OCI-LY1 (cell line): ENCODE measurements at regions not wholly inside any gene's neighbourhood (a gene's known extent, or its start where the extent isn't known, plus 50 kb on each side); places are given as distances from the start of the nearest gene placed in this dataset.

Experiments used
- H2AFZ ChIP-seq: fragments of 200-600 bp; sonication (generic), shearing (Covaris generic); 2 replicates; pipeline ENCODE4 v1.6.0; 2014; ENCODE audit warnings: antibody characterized with exemption, mild to moderate bottlenecking, low read length
- H3F3A ChIP-seq: fragments of 200-600 bp; sonication (generic), shearing (Covaris generic); 2 replicates; pipeline ENCODE4 v1.6.0; 2014; ENCODE audit warnings: mild to moderate bottlenecking, antibody characterized with exemption, low read length, moderate library complexity; ENCODE audit not compliant: insufficient read depth
- H3K27ac ChIP-seq: fragments of 200-600 bp; sonication (generic); 2 replicates; pipeline ENCODE4 v1.5.1; 2014; ENCODE audit warnings: low read length, mixed run types, mild to moderate bottlenecking, low read depth; ENCODE audit not compliant: poor library complexity, severe bottlenecking
- H3K27me3 ChIP-seq: fragments of 200-600 bp; sonication (generic); 2 replicates; pipeline ENCODE4 v1.6.0; 2014; ENCODE audit warnings: antibody characterized with exemption, mild to moderate bottlenecking, low read length, moderate library complexity; ENCODE audit not compliant: insufficient read depth
- H3K36me3 ChIP-seq: fragments of 200-600 bp; sonication (generic); 2 replicates; pipeline ENCODE4 v1.6.1; 2014; ENCODE audit warnings: mild to moderate bottlenecking, antibody characterized with exemption, low read length, moderate library complexity, mixed read lengths; ENCODE audit not compliant: insufficient read depth
- H3K4me1 ChIP-seq: fragments of 200-600 bp; sonication (generic); 2 replicates; pipeline ENCODE4 v1.5.1; 2014; ENCODE audit warnings: mild to moderate bottlenecking, low read length, moderate library complexity; ENCODE audit not compliant: insufficient read depth, severe bottlenecking
- H3K4me2 ChIP-seq: fragments of 200-600 bp; sonication (generic), shearing (Covaris generic); 2 replicates; pipeline ENCODE4 v1.6.1; 2014; ENCODE audit warnings: low read length
- H3K4me3 ChIP-seq: fragments of 200-600 bp; sonication (generic); 2 replicates; pipeline ENCODE4 v1.5.1; 2014; ENCODE audit warnings: low read length, low read depth, mild to moderate bottlenecking, mixed read lengths; ENCODE audit not compliant: poor library complexity, severe bottlenecking
- H3K79me2 ChIP-seq: fragments of 200-600 bp; shearing (Covaris generic); 2 replicates; pipeline ENCODE4 v1.6.1; 2016; ENCODE audit warnings: mixed run types, low read length, mixed read lengths; ENCODE audit not compliant: insufficient read depth
- H3K9ac ChIP-seq: fragments of 200-600 bp; sonication (generic), shearing (Covaris generic); 2 replicates; pipeline ENCODE4 v1.6.1; 2014; ENCODE audit warnings: mild to moderate bottlenecking, low read length, mixed read lengths
- H3K9me2 ChIP-seq: fragments of 200-600 bp; sonication (generic), shearing (Covaris generic); 2 replicates; pipeline ENCODE4 v1.6.1; 2014; ENCODE audit warnings: low read depth, mild to moderate bottlenecking, low read length, mixed read lengths
- H3K9me3 ChIP-seq: fragments of 200-600 bp; shearing (Covaris generic); 2 replicates; pipeline ENCODE4 v1.6.1; 2014; ENCODE audit warnings: low read length, mixed read lengths
- H4K20me1 ChIP-seq: fragments of 200-600 bp; sonication (generic), shearing (Covaris generic); 2 replicates; pipeline ENCODE4 v1.6.0; 2016; ENCODE audit warnings: mild to moderate bottlenecking, low read length; ENCODE audit not compliant: insufficient read depth
- EZH2 ChIP-seq: fragments of 200-600 bp; sonication (generic), shearing (Covaris generic); IDR thresholded peaks from 2 replicates; pipeline ENCODE4 v1.8.0; 2017; ENCODE audit warnings: borderline replicate concordance, mixed run types, mild to moderate bottlenecking, antibody characterized with exemption, low read length, moderate library complexity, mixed read lengths
- TF ChIP-seq, protein P1 (sequence below): fragments of 200-600 bp; sonication (generic), shearing (Covaris generic); IDR thresholded peaks from 2 replicates; pipeline ENCODE4 v1.5.1; 2017; ENCODE audit warnings: mild to moderate bottlenecking, antibody characterized with exemption, low read length, moderate library complexity, mixed read lengths

DNA sequence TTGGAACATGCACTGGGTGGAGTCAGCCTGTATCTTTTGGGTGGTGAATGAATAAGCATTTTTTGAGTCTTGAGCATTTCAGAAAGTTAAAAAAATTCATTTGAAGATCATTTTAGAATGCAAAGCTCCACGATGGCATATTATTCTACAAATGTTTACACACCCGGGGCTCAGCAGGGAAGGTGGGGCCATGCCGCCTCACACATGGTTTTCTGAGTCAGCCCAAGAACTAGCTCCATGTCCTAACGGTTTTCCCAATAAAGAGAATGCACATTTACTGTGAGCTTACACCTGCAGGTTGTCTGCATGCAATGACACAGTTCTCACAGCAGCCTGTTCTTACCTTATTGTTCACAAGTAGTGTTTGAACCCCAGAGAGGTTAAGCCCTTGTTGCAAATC lies 670.3 kb downstream of the GALR1 start:
- Histone ChIP-seq H3K9me2 (no peaks in the 10 kb centered on the region), H3K4me3 (no peak overlapping the region), H4K20me1 (no peaks in the 10 kb centered on the region), H3K9me3 (no peaks in the 10 kb centered on the region), H3K79me2 (no peaks in the 10 kb centered on the region), H3K4me1 (no peaks in the 10 kb centered on the region), H3K9ac (no peak overlapping the region), H3F3A (no peaks in the 10 kb centered on the region), H2AFZ (no peak overlapping the region), H3K27ac (no peak overlapping the region), H3K4me2 (no peak overlapping the region), H3K27me3 (no peaks in the 10 kb centered on the region), H3K36me3 (no peaks in the 10 kb centered on the region)
- TF ChIP-seq, protein P1, sequence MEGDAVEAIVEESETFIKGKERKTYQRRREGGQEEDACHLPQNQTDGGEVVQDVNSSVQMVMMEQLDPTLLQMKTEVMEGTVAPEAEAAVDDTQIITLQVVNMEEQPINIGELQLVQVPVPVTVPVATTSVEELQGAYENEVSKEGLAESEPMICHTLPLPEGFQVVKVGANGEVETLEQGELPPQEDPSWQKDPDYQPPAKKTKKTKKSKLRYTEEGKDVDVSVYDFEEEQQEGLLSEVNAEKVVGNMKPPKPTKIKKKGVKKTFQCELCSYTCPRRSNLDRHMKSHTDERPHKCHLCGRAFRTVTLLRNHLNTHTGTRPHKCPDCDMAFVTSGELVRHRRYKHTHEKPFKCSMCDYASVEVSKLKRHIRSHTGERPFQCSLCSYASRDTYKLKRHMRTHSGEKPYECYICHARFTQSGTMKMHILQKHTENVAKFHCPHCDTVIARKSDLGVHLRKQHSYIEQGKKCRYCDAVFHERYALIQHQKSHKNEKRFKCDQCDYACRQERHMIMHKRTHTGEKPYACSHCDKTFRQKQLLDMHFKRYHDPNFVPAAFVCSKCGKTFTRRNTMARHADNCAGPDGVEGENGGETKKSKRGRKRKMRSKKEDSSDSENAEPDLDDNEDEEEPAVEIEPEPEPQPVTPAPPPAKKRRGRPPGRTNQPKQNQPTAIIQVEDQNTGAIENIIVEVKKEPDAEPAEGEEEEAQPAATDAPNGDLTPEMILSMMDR: no peak

DNA sequence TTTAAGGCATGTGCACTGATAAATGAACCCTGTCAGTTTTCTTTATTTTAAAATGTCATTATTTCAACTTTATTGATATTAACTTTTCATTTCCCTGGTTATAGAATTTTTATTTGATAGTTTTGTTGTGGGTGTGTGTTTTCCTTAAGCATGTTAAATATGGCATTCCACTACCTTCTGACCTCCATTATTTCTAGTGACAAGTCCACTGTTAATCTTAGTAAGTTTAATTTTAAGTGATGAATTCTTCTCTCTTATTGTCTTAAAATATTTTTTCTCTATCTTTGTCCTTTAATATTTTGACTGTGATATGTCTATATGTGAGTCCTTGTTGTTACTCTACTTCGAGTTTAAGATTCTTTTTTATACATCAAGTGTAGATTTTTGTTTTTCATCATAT lies 685.7 kb downstream of the GALR1 start:
- Histone ChIP-seq H3K9ac (no peak overlapping the region), H3K4me2 (no peak overlapping the region), H3K36me3 (no peaks in the 10 kb centered on the region), H3K79me2 (no peaks in the 10 kb centered on the region), H3K27ac (no peak overlapping the region), H3K4me1 (no peaks in the 10 kb centered on the region), H3K9me3 (no peaks in the 10 kb centered on the region), H3K27me3 (0 out of 2 replicates have a peak, but pooled peaks cover 4% of the 10 kb centered on the region), H3K4me3 (no peak overlapping the region), H3K9me2 (no peaks in the 10 kb centered on the region), H4K20me1 (no peaks in the 10 kb centered on the region), H2AFZ (no peak overlapping the region), H3F3A (no peaks in the 10 kb centered on the region)
- TF ChIP-seq, protein P1: no peak
- TF ChIP-seq EZH2: no peak

DNA sequence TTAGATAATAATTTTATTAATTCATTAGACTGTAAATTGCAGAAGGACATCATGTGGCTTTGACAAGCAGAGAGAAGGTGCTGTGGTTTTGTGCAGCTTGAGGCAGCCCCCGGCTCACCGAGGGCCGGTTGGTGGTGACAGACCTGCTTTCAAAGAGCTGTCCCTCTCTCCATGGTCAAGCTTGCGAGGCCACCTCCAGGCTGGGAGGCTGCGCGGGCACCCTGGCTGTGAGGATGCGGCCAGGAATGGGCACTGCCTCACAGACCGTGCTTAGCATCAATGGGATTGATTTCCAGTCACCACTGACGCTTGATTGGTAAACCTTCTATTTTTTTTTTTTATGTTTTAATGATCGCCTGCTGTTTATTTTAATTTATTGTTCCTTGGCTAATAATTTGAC lies 690.9 kb downstream of the GALR1 start:
- H3K4me3 ChIP-seq: no peak overlapping the region
- H3K27me3 ChIP-seq: 0 out of 2 replicates have a peak, but pooled peaks cover 4% of the 10 kb centered on the region
- H3K4me1 ChIP-seq: no peaks in the 10 kb centered on the region
- H3K27ac ChIP-seq: no peak overlapping the region
- H2AFZ ChIP-seq: no peak overlapping the region
- no peaks in the 10 kb centered on the region for H3K79me2 ChIP-seq
- TF ChIP-seq, protein P1: no peak
- no peak for TF ChIP-seq EZH2
- H3K36me3 ChIP-seq: no peaks in the 10 kb centered on the region
- H3K4me2 ChIP-seq: no peak overlapping the region
- no peaks in the 10 kb centered on the region for H3K9me2 ChIP-seq
- H3K9me3 ChIP-seq: no peaks in the 10 kb centered on the region
- H3K9ac ChIP-seq: no peak overlapping the region
- no peaks in the 10 kb centered on the region for H4K20me1 ChIP-seq
- H3F3A ChIP-seq: no peaks in the 10 kb centered on the region
